ENCODE measurements at regions not wholly inside any gene's neighbourhood (a gene's known extent, or its start where the extent isn't known, plus 50 kb on each side); places are given as distances from the start of the nearest gene placed in this dataset.

DNA sequence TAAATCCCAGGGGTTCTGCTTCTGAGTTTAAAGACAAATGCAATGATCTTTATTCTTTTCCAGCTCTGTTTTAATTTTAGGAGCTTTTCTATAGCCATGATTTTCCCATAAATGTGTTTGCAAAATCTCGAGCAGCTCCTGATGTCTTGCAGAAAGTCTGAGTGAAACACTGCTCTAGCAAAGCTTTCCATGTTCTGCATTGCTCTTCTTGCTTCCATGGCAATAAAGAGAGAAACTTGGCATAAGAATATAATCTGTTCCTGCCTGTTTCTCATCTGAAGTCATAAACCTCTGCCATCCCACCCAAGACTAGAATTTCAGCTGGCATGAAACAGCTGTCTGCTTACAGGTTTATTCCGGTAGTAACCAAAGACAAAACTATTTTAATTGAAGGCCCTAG, 254.5 kb downstream of the SPRY1 start:
- no peak overlapping the region for H3K4me2 ChIP-seq (ENCODE audit: low read length)
- H3F3A ChIP-seq (ENCODE audit: control insufficient read depth, insufficient read depth): no peaks in the 10 kb centered on the region
- no peaks in the 10 kb centered on the region for H3K36me3 ChIP-seq (ENCODE audit: control insufficient read depth, low read length)
- TF ChIP-seq EZH2phosphoT487 (IDR thresholded peaks at IDR 0.05; ENCODE audit: borderline replicate concordance, low read length): no peak
- TF ChIP-seq, protein P1, sequence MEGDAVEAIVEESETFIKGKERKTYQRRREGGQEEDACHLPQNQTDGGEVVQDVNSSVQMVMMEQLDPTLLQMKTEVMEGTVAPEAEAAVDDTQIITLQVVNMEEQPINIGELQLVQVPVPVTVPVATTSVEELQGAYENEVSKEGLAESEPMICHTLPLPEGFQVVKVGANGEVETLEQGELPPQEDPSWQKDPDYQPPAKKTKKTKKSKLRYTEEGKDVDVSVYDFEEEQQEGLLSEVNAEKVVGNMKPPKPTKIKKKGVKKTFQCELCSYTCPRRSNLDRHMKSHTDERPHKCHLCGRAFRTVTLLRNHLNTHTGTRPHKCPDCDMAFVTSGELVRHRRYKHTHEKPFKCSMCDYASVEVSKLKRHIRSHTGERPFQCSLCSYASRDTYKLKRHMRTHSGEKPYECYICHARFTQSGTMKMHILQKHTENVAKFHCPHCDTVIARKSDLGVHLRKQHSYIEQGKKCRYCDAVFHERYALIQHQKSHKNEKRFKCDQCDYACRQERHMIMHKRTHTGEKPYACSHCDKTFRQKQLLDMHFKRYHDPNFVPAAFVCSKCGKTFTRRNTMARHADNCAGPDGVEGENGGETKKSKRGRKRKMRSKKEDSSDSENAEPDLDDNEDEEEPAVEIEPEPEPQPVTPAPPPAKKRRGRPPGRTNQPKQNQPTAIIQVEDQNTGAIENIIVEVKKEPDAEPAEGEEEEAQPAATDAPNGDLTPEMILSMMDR (IDR thresholded peaks at IDR 0.05; ENCODE audit: low read depth, low read length, poor library complexity, severe bottlenecking): no peak
- no peak overlapping the region for H3K4me3 ChIP-seq (ENCODE audit: low read length)
- H3K4me1 ChIP-seq (ENCODE audit: control insufficient read depth, low read length): no peaks in the 10 kb centered on the region
- H3K27ac ChIP-seq (ENCODE audit: low read depth, low read length): no peak overlapping the region
- H3K79me2 ChIP-seq (ENCODE audit: control insufficient read depth, low read length): no peaks in the 10 kb centered on the region
- H3K9me3 ChIP-seq (ENCODE audit: control insufficient read depth, insufficient read depth, low read length): no peaks in the 10 kb centered on the region
- no peaks in the 10 kb centered on the region for H3K9me2 ChIP-seq (replicated peaks; ENCODE audit: control insufficient read depth, low read length)
- no peaks in the 10 kb centered on the region for H4K20me1 ChIP-seq (ENCODE audit: control insufficient read depth, insufficient read depth, low read depth, low read length)
- no peaks in the 10 kb centered on the region for H3K27me3 ChIP-seq (ENCODE audit: control insufficient read depth, low read length)

- Histone ChIP-seq H3K9me3 (ENCODE audit: control insufficient read depth, insufficient read depth, low read length) (no peaks in the 10 kb centered on the region), H3K27ac (ENCODE audit: low read depth, low read length) (no peak overlapping the region), H3K9me2 (replicated peaks; ENCODE audit: control insufficient read depth, low read length) (no peaks in the 10 kb centered on the region), H4K20me1 (ENCODE audit: control insufficient read depth, insufficient read depth, low read depth, low read length) (no peaks in the 10 kb centered on the region), H3K27me3 (ENCODE audit: control insufficient read depth, low read length) (no peaks in the 10 kb centered on the region), H3K4me1 (ENCODE audit: control insufficient read depth, low read length) (no peaks in the 10 kb centered on the region), H3K79me2 (ENCODE audit: control insufficient read depth, low read length) (no peaks in the 10 kb centered on the region), H3F3A (ENCODE audit: control insufficient read depth, insufficient read depth) (no peaks in the 10 kb centered on the region), H3K4me2 (ENCODE audit: low read length) (no peak overlapping the region), H3K4me3 (ENCODE audit: low read length) (no peak overlapping the region), H3K36me3 (ENCODE audit: control insufficient read depth, low read length) (no peaks in the 10 kb centered on the region)
- no peak for TF ChIP-seq EZH2phosphoT487 (IDR thresholded peaks at IDR 0.05; ENCODE audit: borderline replicate concordance, low read length)
- TF ChIP-seq, protein P1 (IDR thresholded peaks at IDR 0.05; ENCODE audit: low read depth, low read length, poor library complexity, severe bottlenecking): no peak
These were observed 255.1 kb downstream of the SPRY1 start for GRCh38 chr4:123651536-123652180.

GRCh38 chr4:123652476-123652875, 255.9 kb downstream of the SPRY1 start:
- no peak overlapping the region for H3K4me3 ChIP-seq (ENCODE audit: low read length)
- no peaks in the 10 kb centered on the region for H3K9me3 ChIP-seq (ENCODE audit: control insufficient read depth, insufficient read depth, low read length)
- H3K4me1 ChIP-seq (ENCODE audit: control insufficient read depth, low read length): no peaks in the 10 kb centered on the region
- no peaks in the 10 kb centered on the region for H3F3A ChIP-seq (ENCODE audit: control insufficient read depth, insufficient read depth)
- TF ChIP-seq, protein P1 (IDR thresholded peaks at IDR 0.05; ENCODE audit: low read depth, low read length, poor library complexity, severe bottlenecking): no peak
- no peak for TF ChIP-seq EZH2phosphoT487 (IDR thresholded peaks at IDR 0.05; ENCODE audit: borderline replicate concordance, low read length)
- no peaks in the 10 kb centered on the region for H3K9me2 ChIP-seq (replicated peaks; ENCODE audit: control insufficient read depth, low read length)
- no peak overlapping the region for H3K4me2 ChIP-seq (ENCODE audit: low read length)
- no peaks in the 10 kb centered on the region for H3K27me3 ChIP-seq (ENCODE audit: control insufficient read depth, low read length)
- H3K79me2 ChIP-seq (ENCODE audit: control insufficient read depth, low read length): no peaks in the 10 kb centered on the region
- H3K36me3 ChIP-seq (ENCODE audit: control insufficient read depth, low read length): no peaks in the 10 kb centered on the region
- H3K27ac ChIP-seq (ENCODE audit: low read depth, low read length): no peak overlapping the region
- H4K20me1 ChIP-seq (ENCODE audit: control insufficient read depth, insufficient read depth, low read depth, low read length): no peaks in the 10 kb centered on the region

Data from DOHH2 (cell line).